ENCODE measurements at regions not wholly inside any gene's neighbourhood (a gene's known extent, or its start where the extent isn't known, plus 50 kb on each side); places are given as distances from the start of the nearest gene placed in this dataset.
"Not testable (repeated sequence)": the region's sequence is repeated elsewhere in the genome, so short reads cannot be mapped to it uniquely, and the experiment has no call there.

DNA sequence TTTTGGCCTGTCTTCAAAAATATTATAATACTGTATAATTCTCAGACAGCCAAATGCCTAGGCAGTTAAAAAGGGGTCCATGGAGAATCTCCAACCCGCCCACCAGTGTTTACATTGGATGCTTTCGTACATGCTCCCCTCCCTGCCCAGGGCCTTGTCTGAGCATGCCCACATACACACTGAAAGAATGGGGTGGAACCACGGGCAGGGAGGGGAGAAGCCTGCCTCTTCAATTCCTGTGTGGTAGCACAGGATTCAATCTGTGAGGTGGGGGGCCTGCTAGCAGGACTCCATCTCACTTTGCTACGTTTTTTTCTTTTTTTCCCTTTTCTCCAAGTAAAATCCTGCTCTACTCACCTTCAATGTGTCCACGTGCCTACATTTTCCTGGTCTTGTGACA lies 314.7 kb upstream of the GRAMD2B start:
- no peak overlapping the region for H3K27ac ChIP-seq (ENCODE audit: low read depth, low read length)
- H3K36me3 ChIP-seq (ENCODE audit: insufficient read depth, low read length): no peaks in the 10 kb centered on the region
- H3K9ac ChIP-seq (ENCODE audit: low read length): no peak overlapping the region
- no peaks in the 10 kb centered on the region for H3K9me3 ChIP-seq (ENCODE audit: low read length)
- no peak overlapping the region for H3K4me3 ChIP-seq (ENCODE audit: low read depth in 1 of 2, low read length in 2 of 2)
- no peaks in the 10 kb centered on the region for H3K4me1 ChIP-seq (ENCODE audit: insufficient read depth, low read length)
- no peaks in the 10 kb centered on the region for H3K27me3 ChIP-seq (ENCODE audit: control insufficient read depth in 1 of 2, insufficient read depth in 2 of 2, low read length in 2 of 2)

DNA sequence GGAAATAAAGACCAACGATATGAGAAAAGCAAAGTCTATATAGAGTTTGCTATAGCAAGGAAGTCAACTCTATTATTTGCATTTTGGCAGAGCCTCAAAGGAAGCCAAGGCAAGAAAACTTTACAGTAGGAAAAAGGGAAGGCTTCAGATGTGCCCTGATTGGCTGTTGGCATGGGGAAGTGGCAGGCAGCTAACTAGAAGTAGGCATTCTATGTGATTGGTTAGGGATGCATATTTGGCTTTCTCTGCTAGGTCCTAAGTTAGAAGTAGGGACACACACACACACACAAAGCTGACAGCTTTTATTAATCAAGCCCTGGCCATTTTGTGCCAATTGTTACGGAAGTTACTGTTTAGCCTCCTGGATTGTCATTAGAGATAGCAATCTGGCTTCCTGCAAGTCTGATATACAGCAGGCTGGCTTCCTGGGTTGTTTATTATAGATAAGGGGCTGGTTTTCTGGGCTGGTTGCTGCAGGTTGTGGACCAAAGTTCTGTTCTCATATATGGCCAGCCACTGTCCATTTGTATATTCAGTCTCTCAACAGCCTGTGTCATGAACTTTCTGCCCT lies 308.1 kb upstream of the GRAMD2B start:
- Histone ChIP-seq H3K9ac (ENCODE audit: low read length) (no peak overlapping the region), H3K9me3 (ENCODE audit: low read length) (no peaks in the 10 kb centered on the region), H3K27me3 (ENCODE audit: control insufficient read depth in 1 of 2, insufficient read depth in 2 of 2, low read length in 2 of 2) (no peaks in the 10 kb centered on the region), H3K36me3 (ENCODE audit: insufficient read depth, low read length) (no peaks in the 10 kb centered on the region), H3K27ac (ENCODE audit: low read depth, low read length) (no peak overlapping the region), H3K4me3 (ENCODE audit: low read depth in 1 of 2, low read length in 2 of 2) (no peak overlapping the region), H3K4me1 (ENCODE audit: insufficient read depth, low read length) (no peaks in the 10 kb centered on the region)

- no peaks in the 10 kb centered on the region for H3K27me3 ChIP-seq (ENCODE audit: control insufficient read depth in 1 of 2, insufficient read depth in 2 of 2, low read length in 2 of 2)
- H3K9me3 ChIP-seq (ENCODE audit: low read length): no peaks in the 10 kb centered on the region
- no peak overlapping the region for H3K9ac ChIP-seq (ENCODE audit: low read length)
- no peak overlapping the region for H3K4me3 ChIP-seq (ENCODE audit: low read depth in 1 of 2, low read length in 2 of 2)
- H3K27ac ChIP-seq (ENCODE audit: low read depth, low read length): no peak overlapping the region
- no peaks in the 10 kb centered on the region for H3K36me3 ChIP-seq (ENCODE audit: insufficient read depth, low read length)
- H3K4me1 ChIP-seq (ENCODE audit: insufficient read depth, low read length): no peaks in the 10 kb centered on the region
Observed at GRCh38 chr5:126117044-126117443, 306.2 kb upstream of the GRAMD2B start.

DNA sequence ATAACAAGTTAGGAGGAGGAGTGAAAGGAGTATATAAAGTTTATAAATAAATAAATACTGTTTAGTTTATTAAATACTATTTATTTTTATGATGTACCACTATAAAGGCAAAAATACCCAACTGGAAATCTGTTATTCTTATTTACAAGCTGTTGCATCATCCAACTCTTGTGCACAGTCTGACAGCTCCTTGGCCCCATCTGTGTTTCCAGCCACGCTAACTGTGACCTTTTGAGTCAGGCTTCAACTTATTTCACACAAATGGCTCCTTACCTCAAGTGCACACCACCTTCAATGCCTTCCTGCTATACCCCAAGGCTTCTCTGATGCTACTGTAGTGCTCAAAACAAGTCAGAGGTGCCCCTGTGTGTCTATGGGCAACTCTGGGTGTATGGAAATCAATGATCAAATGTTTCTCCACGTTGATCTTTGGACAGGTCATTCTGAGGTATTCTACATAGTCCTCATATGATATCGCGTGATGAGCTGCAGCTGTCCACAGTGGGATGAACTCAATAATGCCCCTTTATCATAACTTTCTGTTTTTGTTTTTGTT lies 303.2 kb upstream of the GRAMD2B start:
- Histone ChIP-seq H3K36me3 (ENCODE audit: insufficient read depth, low read length) (no peaks in the 10 kb centered on the region), H3K9ac (ENCODE audit: low read length) (no peak overlapping the region), H3K4me1 (ENCODE audit: insufficient read depth, low read length) (no peaks in the 10 kb centered on the region), H3K27me3 (ENCODE audit: control insufficient read depth in 1 of 2, insufficient read depth in 2 of 2, low read length in 2 of 2) (no peaks in the 10 kb centered on the region), H3K4me3 (ENCODE audit: low read depth in 1 of 2, low read length in 2 of 2) (no peak overlapping the region), H3K27ac (ENCODE audit: low read depth, low read length) (no peak overlapping the region), H3K9me3 (ENCODE audit: low read length) (no peaks in the 10 kb centered on the region)

GRCh38 chr5:126120939-126121338 lies 302.3 kb upstream of the GRAMD2B start:
- no peaks in the 10 kb centered on the region for H3K27me3 ChIP-seq (ENCODE audit: control insufficient read depth in 1 of 2, insufficient read depth in 2 of 2, low read length in 2 of 2)
- no peak overlapping the region for H3K27ac ChIP-seq (ENCODE audit: low read depth, low read length)
- H3K36me3 ChIP-seq (ENCODE audit: insufficient read depth, low read length): no peaks in the 10 kb centered on the region
- no peaks in the 10 kb centered on the region for H3K4me1 ChIP-seq (ENCODE audit: insufficient read depth, low read length)
- no peaks in the 10 kb centered on the region for H3K9me3 ChIP-seq (ENCODE audit: low read length)
- H3K4me3 ChIP-seq (ENCODE audit: low read depth in 1 of 2, low read length in 2 of 2): no peak overlapping the region
- H3K9ac ChIP-seq (ENCODE audit: low read length): no peak overlapping the region

DNA sequence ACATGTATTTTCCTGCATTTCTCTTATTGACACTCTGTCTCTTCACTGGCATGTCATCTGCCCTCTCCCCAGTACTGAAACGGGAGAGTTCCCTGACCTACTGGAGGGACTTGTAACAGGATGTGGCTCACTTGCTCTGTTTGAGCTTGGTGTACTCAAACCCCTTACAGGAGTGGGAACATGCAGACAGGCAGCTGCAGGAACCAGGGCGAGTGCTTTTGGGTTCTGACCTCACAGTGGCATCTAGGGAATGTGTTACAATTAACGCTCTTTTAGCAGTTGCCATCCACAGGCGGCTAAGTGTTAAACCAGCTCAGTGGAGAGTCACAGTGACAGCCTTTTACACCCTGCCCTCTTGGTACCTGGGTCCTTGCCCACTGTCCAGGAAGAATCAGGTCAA lies 300.3 kb upstream of the GRAMD2B start:
- no peaks in the 10 kb centered on the region for H3K36me3 ChIP-seq (ENCODE audit: insufficient read depth, low read length)
- no peaks in the 10 kb centered on the region for H3K9me3 ChIP-seq (ENCODE audit: low read length)
- no peaks in the 10 kb centered on the region for H3K27me3 ChIP-seq (ENCODE audit: control insufficient read depth in 1 of 2, insufficient read depth in 2 of 2, low read length in 2 of 2)
- H3K4me3 ChIP-seq (ENCODE audit: low read depth in 1 of 2, low read length in 2 of 2): no peak overlapping the region
- no peaks in the 10 kb centered on the region for H3K4me1 ChIP-seq (ENCODE audit: insufficient read depth, low read length)
- no peak overlapping the region for H3K27ac ChIP-seq (ENCODE audit: low read depth, low read length)
- H3K9ac ChIP-seq (ENCODE audit: low read length): no peak overlapping the region

- H3K9ac ChIP-seq (ENCODE audit: low read length): no peak overlapping the region
- H3K36me3 ChIP-seq (ENCODE audit: insufficient read depth, low read length): no peaks in the 10 kb centered on the region
- H3K27me3 ChIP-seq (ENCODE audit: control insufficient read depth in 1 of 2, insufficient read depth in 2 of 2, low read length in 2 of 2): no peaks in the 10 kb centered on the region
- no peak overlapping the region for H3K4me3 ChIP-seq (ENCODE audit: low read depth in 1 of 2, low read length in 2 of 2)
- no peaks in the 10 kb centered on the region for H3K4me1 ChIP-seq (ENCODE audit: insufficient read depth, low read length)
- H3K9me3 ChIP-seq (ENCODE audit: low read length): no peaks in the 10 kb centered on the region
- no peak overlapping the region for H3K27ac ChIP-seq (ENCODE audit: low read depth, low read length)
Observed at GRCh38 chr5:126124706-126125345, 298.4 kb upstream of the GRAMD2B start.

- no peaks in the 10 kb centered on the region for H3K27me3 ChIP-seq (ENCODE audit: control insufficient read depth in 1 of 2, insufficient read depth in 2 of 2, low read length in 2 of 2)
- H3K9me3 ChIP-seq (ENCODE audit: low read length): no peaks in the 10 kb centered on the region
- H3K4me3 ChIP-seq (ENCODE audit: low read depth in 1 of 2, low read length in 2 of 2): no peak overlapping the region
- no peaks in the 10 kb centered on the region for H3K36me3 ChIP-seq (ENCODE audit: insufficient read depth, low read length)
- H3K9ac ChIP-seq (ENCODE audit: low read length): no peak overlapping the region
- H3K27ac ChIP-seq (ENCODE audit: low read depth, low read length): no peak overlapping the region
- no peaks in the 10 kb centered on the region for H3K4me1 ChIP-seq (ENCODE audit: insufficient read depth, low read length)
Observed at GRCh38 chr5:126125407-126125806, 297.8 kb upstream of the GRAMD2B start.

- no peak overlapping the region for H3K27ac ChIP-seq (ENCODE audit: low read depth, low read length)
- no peak overlapping the region for H3K9ac ChIP-seq (ENCODE audit: low read length)
- no peaks in the 10 kb centered on the region for H3K9me3 ChIP-seq (ENCODE audit: low read length)
- H3K4me1 ChIP-seq (ENCODE audit: insufficient read depth, low read length): no peaks in the 10 kb centered on the region
- H3K4me3 ChIP-seq (ENCODE audit: low read depth in 1 of 2, low read length in 2 of 2): no peak overlapping the region
- no peaks in the 10 kb centered on the region for H3K36me3 ChIP-seq (ENCODE audit: insufficient read depth, low read length)
- no peaks in the 10 kb centered on the region for H3K27me3 ChIP-seq (ENCODE audit: control insufficient read depth in 1 of 2, insufficient read depth in 2 of 2, low read length in 2 of 2)
Observed at GRCh38 chr5:126126574-126126973, 296.6 kb upstream of the GRAMD2B start.

DNA sequence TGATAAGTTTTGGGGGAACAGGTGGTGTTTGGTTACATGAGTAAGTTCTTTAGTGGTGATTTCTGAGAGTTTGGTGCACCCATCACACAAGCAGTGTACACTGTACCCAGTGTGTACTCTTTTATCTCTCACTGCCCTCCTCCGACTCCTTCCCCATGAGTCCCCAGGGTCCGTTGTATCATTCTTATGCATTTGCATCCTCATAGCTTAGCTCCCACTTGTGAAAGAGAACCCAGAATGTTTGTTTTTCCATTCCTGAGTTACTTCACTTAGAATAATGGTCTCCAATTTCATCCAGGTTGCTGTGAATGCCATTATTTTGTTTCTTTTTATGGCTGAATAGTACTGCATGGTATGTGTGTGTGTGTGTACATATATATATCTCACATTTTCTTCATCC lies 295.8 kb upstream of the GRAMD2B start:
- not testable (repeated sequence) for H3K4me1 ChIP-seq (ENCODE audit: insufficient read depth, low read length); H3K9me3 ChIP-seq (ENCODE audit: low read length)

DNA sequence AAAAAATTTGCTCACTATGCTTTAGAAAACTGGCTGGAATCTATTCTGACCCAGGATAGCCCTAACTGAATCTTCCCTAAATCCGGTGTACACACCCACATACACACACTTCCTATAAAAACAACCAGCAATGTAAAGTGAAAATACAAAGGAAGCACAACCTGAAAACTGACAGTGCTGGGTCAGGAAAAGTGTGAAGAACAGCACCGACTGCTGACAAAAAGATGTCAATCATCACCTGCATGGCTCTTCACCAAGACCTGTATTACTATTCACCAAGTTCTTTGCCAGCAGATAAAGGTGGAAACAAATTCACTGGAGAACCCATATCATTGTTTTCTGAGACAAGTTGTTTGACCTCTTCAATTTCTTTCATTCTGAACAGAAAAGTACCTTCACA lies 293.8 kb upstream of the GRAMD2B start:
- H3K4me1 ChIP-seq (ENCODE audit: insufficient read depth, low read length): no peaks in the 10 kb centered on the region
- H3K27me3 ChIP-seq (ENCODE audit: control insufficient read depth in 1 of 2, insufficient read depth in 2 of 2, low read length in 2 of 2): no peaks in the 10 kb centered on the region
- H3K27ac ChIP-seq (ENCODE audit: low read depth, low read length): no peak overlapping the region
- no peaks in the 10 kb centered on the region for H3K9me3 ChIP-seq (ENCODE audit: low read length)
- no peaks in the 10 kb centered on the region for H3K36me3 ChIP-seq (ENCODE audit: insufficient read depth, low read length)
- no peak overlapping the region for H3K4me3 ChIP-seq (ENCODE audit: low read depth in 1 of 2, low read length in 2 of 2)
- H3K9ac ChIP-seq (ENCODE audit: low read length): no peak overlapping the region

More for the DNA sequence above, 295.8 kb upstream of the GRAMD2B start:
- H3K4me3 ChIP-seq (ENCODE audit: low read depth in 1 of 2, low read length in 2 of 2); H3K27me3 ChIP-seq (ENCODE audit: control insufficient read depth in 1 of 2, insufficient read depth in 2 of 2, low read length in 2 of 2); H3K27ac ChIP-seq (ENCODE audit: low read depth, low read length); H3K9ac ChIP-seq (ENCODE audit: low read length); H3K36me3 ChIP-seq (ENCODE audit: insufficient read depth, low read length): not testable (repeated sequence)

DNA sequence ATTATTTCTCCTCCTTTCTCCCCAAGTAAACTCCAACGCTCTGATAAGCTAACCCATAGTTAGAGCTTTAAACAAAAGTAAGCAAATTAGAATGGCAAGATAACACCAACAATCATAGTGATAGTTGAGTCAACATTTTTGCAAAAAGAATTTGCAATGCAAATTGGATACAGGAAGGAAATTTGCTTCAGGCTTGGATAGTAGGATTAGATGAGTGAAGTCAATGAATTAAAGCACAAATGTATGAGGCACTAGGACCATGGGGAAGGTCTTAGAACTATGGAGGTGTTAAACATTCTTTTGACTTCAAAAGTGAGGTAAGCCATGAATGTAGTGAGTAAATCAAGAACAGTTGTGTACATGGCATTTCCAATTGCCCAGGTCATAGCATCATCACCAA lies 289.8 kb upstream of the GRAMD2B start:
- Histone ChIP-seq H3K9me3 (ENCODE audit: low read length) (no peaks in the 10 kb centered on the region), H3K36me3 (ENCODE audit: insufficient read depth, low read length) (no peaks in the 10 kb centered on the region), H3K27me3 (ENCODE audit: control insufficient read depth in 1 of 2, insufficient read depth in 2 of 2, low read length in 2 of 2) (no peaks in the 10 kb centered on the region), H3K4me1 (ENCODE audit: insufficient read depth, low read length) (no peaks in the 10 kb centered on the region), H3K27ac (ENCODE audit: low read depth, low read length) (no peak overlapping the region), H3K4me3 (ENCODE audit: low read depth in 1 of 2, low read length in 2 of 2) (no peak overlapping the region), H3K9ac (ENCODE audit: low read length) (no peak overlapping the region)

Measured in muscle layer of colon (tissue), 2 donors.